ENCODE measurements at regions not wholly inside any gene's neighbourhood (a gene's known extent, or its start where the extent isn't known, plus 50 kb on each side); places are given as distances from the start of the nearest gene placed in this dataset.

- no peak for DNase-seq (ENCODE audit: low read depth, low spot score)
- in situ Hi-C loops (cut with HindIII; ENCODE audit: low pct_unique_long_range_greater_than_20kb, low sequenced_read_pairs) = no loop called here
These were observed 56.4 kb upstream of the F13A1 start for GRCh38 chr6:6376845-6377244.

- no peak for DNase-seq (ENCODE audit: low read depth, low spot score)
- in situ Hi-C loops (cut with HindIII; ENCODE audit: low pct_unique_long_range_greater_than_20kb, low sequenced_read_pairs) = no loop called here
These were observed 57.2 kb upstream of the F13A1 start for GRCh38 chr6:6377621-6378020.

- in situ Hi-C loops (cut with HindIII; ENCODE audit: low pct_unique_long_range_greater_than_20kb, low sequenced_read_pairs) = no loop called here
- DNase-seq (ENCODE audit: low read depth, low spot score) = no peak
These were observed 59.1 kb upstream of the F13A1 start for GRCh38 chr6:6379573-6379972.

- no peak for DNase-seq (ENCODE audit: low read depth, low spot score)
- in situ Hi-C loops (cut with HindIII; ENCODE audit: low pct_unique_long_range_greater_than_20kb, low sequenced_read_pairs) = no loop called here
These were observed 64.1 kb upstream of the F13A1 start for GRCh38 chr6:6384520-6384919.

GRCh38 chr6:6386010-6386409 is 65.5 kb upstream of the F13A1 start:
- in situ Hi-C loops (cut with HindIII; ENCODE audit: low pct_unique_long_range_greater_than_20kb, low sequenced_read_pairs) = no loop called here
- no peak for DNase-seq (ENCODE audit: low read depth, low spot score)

GRCh38 chr6:6390849-6391602 is 70.6 kb upstream of the F13A1 start:
- in situ Hi-C loops (cut with HindIII; ENCODE audit: low pct_unique_long_range_greater_than_20kb, low sequenced_read_pairs) = no loop called here
- no peak for DNase-seq (ENCODE audit: low read depth, low spot score)

- in situ Hi-C loops (cut with HindIII; ENCODE audit: low pct_unique_long_range_greater_than_20kb, low sequenced_read_pairs) = no loop called here
These were observed 72.0 kb upstream of the F13A1 start for GRCh38 chr6:6392214-6393068.

GRCh38 chr6:6393069-6393529 is 72.6 kb upstream of the F13A1 start:
- no peak for DNase-seq (ENCODE audit: low read depth, low spot score)
- in situ Hi-C loops (cut with HindIII; ENCODE audit: low pct_unique_long_range_greater_than_20kb, low sequenced_read_pairs) = no loop called here

More at GRCh38 chr6:6392214-6393068, 72.0 kb upstream of the F13A1 start:
- DNase-seq (ENCODE audit: low read depth, low spot score) = no peak

- in situ Hi-C loops (cut with HindIII; ENCODE audit: low pct_unique_long_range_greater_than_20kb, low sequenced_read_pairs) = no loop called here
These were observed 75.2 kb upstream of the F13A1 start for GRCh38 chr6:6395581-6396197.

GRCh38 chr6:6397842-6398241 is 77.4 kb upstream of the F13A1 start:
- in situ Hi-C loops (cut with HindIII; ENCODE audit: low pct_unique_long_range_greater_than_20kb, low sequenced_read_pairs) = no loop called here
- DNase-seq (ENCODE audit: low read depth, low spot score) = no peak

More at GRCh38 chr6:6395581-6396197, 75.2 kb upstream of the F13A1 start:
- no peak for DNase-seq (ENCODE audit: low read depth, low spot score)

- in situ Hi-C loops (cut with HindIII; ENCODE audit: low pct_unique_long_range_greater_than_20kb, low sequenced_read_pairs) = no loop called here
- no peak for DNase-seq (ENCODE audit: low read depth, low spot score)
These were observed 79.1 kb upstream of the F13A1 start for GRCh38 chr6:6399568-6399967.

- in situ Hi-C loops (cut with HindIII; ENCODE audit: low pct_unique_long_range_greater_than_20kb, low sequenced_read_pairs) = no loop called here
- DNase-seq (ENCODE audit: low read depth, low spot score) = no peak
These were observed 80.9 kb upstream of the F13A1 start for GRCh38 chr6:6401401-6401800.

- DNase-seq (ENCODE audit: low read depth, low spot score) = no peak
- in situ Hi-C loops (cut with HindIII; ENCODE audit: low pct_unique_long_range_greater_than_20kb, low sequenced_read_pairs) = no loop called here
These were observed 81.5 kb upstream of the F13A1 start for GRCh38 chr6:6402006-6402405.

- DNase-seq (ENCODE audit: low read depth, low spot score) = no peak
- in situ Hi-C loops (cut with HindIII; ENCODE audit: low pct_unique_long_range_greater_than_20kb, low sequenced_read_pairs) = no loop called here
These were observed 82.1 kb upstream of the F13A1 start for GRCh38 chr6:6402591-6402990.

GRCh38 chr6:6405031-6405430 is 84.6 kb upstream of the F13A1 start:
- DNase-seq (ENCODE audit: low read depth, low spot score) = no peak
- in situ Hi-C loops (cut with HindIII; ENCODE audit: low pct_unique_long_range_greater_than_20kb, low sequenced_read_pairs) = no loop called here

GRCh38 chr6:6405997-6406714 is 85.7 kb upstream of the F13A1 start:
- in situ Hi-C loops (cut with HindIII; ENCODE audit: low pct_unique_long_range_greater_than_20kb, low sequenced_read_pairs) = no loop called here
- no peak for DNase-seq (ENCODE audit: low read depth, low spot score)

- DNase-seq (ENCODE audit: low read depth, low spot score) = no peak
- in situ Hi-C loops (cut with HindIII; ENCODE audit: low pct_unique_long_range_greater_than_20kb, low sequenced_read_pairs) = no loop called here
These were observed 86.2 kb upstream of the F13A1 start for GRCh38 chr6:6406715-6407070.
